ENCODE measurements at regions not wholly inside any gene's neighbourhood (a gene's known extent, or its start where the extent isn't known, plus 50 kb on each side); places are given as distances from the start of the nearest gene placed in this dataset.

- no peak for DNase-seq (ENCODE audit: extremely low read depth, low read depth)
Observed at GRCh38 chr6:170024940-170025339, 265.9 kb downstream of the DLL1 start.

GRCh38 chr6:170023620-170024521 lies 267.0 kb downstream of the DLL1 start:
- DNase-seq (ENCODE audit: extremely low read depth, low read depth): no peak

DNA sequence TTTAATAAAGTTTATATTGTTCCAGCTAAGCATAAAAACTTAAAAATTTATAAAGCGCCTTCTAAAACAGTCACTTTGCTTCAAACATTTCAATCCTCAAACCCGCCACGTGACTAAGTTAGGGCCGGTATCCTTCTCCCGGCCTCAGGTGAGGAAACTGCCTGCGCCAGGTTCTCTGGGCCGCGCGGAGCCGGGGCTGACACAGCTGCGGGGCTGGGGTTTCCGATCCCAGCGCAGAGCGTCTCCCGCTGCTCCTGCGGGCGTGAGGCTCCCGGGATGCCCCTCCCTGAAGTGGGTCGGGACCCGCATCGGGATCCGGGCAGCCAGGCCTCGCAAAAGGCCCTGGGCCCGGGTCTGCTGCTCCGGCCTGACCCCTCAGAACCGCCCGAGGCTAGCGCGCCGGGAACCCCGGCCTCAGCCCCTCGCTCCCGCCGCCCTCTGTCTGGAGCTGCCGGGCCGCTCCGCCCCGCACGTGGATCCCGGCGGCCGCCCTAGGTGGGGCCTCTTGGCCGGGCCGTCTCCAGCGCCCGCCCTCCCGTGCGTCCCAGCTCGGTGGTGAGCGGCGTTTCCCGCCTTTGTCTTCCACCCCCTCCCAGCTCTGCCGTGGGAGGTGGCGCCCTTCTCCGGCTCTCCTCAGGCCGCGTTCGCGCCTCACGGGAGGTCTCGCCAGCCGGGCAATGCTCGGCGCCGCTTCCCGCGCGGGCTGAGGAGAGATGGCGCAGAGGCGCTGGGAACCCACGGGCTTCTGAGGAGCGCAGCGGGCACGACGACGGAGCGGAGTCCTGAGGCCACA lies 267.9 kb downstream of the DLL1 start:
- no peak for DNase-seq (ENCODE audit: extremely low read depth, low read depth)

DNA sequence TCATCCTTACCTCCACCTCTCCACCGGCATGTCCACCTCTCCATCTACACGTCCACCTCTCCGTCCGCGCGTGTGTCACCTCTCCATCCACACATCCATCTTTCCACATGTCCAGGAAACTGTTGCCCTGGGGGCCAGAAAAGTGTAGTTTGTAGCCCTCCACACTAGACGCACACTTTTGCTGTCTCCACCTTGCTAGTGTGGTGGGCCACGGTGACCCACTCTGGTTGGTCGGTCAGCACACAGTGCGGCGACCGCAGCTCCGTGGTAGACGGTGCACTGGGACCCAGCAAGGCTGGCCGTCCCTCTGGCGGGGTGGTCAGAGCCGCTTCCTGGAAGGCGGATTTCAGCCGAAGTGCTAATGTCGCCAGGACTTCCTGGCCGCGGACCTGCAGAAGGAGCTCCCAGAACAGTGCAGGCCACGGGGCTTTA lies 268.6 kb downstream of the DLL1 start:
- no peak for DNase-seq (ENCODE audit: extremely low read depth, low read depth)

DNA sequence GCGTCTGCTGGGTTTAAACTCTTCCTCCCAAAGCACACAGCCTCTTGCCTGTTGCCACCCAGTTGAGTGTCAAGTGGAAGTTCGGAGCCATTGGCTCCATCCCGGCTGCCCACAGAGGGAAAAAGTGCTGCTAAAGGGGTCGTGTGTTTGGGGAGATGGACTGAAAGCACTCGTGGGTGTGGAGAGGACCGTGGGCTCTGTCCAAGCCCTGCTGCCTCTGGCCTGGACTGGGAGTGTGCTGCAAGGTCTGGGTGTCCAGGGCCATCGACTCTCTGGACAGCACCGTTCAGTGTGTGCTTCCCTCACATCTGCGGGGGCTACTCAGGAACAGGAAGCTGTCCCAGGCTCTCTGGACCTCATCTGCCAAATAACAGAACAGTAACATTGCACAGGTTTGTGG lies 269.3 kb downstream of the DLL1 start:
- no peak for DNase-seq (ENCODE audit: extremely low read depth, low read depth)

- no peak for DNase-seq (ENCODE audit: extremely low read depth, low read depth)
Observed at GRCh38 chr6:170019818-170020583, 268.6 kb downstream of the ERMARD start.

DNA sequence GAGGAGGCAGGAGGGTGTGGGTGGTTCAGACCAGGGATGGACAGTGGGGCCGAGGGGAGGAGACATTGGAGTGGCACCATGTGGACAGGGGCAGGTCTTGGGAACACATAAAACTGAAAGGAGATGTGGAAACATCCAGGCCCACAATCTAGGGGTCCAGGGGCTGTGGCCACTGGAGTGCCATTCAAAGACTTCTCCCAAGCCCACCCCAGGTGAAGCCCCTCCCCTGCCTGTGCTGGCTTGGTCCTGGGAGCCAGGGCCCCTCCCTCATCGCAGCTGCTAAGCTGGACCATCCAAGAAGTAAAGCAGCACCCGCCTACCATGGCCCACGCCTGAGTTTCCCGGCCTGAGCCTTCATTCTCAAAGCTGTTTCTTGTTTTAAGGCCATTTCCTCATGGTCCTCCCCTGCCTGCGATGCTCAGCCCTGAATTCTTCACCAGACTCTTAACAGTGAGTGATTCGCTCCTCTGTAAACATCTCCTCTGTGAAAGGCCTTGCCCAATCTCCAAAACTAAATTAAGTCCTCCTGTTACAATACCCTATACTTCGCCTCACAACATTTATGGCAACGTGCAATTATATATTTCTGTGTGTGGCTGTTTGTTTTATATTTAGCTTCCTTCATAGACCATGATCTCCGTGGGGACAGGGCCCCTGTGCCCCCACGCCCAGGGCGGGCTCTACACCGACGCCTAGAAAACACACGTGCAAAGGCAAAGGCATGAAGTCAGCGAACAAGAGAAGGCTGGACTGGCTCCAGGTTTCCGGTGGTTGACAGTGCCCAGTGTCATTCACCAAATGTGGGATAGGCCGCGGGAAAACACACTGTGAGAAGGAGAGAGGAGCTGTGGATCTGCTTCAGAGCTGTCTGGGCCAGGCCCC lies 267.8 kb downstream of the ERMARD start:
- DNase-seq (ENCODE audit: extremely low read depth, low read depth): no peak

- no peak for DNase-seq (ENCODE audit: extremely low read depth, low read depth)
Observed at GRCh38 chr6:170018422-170018935, 267.1 kb downstream of the ERMARD start.

DNA sequence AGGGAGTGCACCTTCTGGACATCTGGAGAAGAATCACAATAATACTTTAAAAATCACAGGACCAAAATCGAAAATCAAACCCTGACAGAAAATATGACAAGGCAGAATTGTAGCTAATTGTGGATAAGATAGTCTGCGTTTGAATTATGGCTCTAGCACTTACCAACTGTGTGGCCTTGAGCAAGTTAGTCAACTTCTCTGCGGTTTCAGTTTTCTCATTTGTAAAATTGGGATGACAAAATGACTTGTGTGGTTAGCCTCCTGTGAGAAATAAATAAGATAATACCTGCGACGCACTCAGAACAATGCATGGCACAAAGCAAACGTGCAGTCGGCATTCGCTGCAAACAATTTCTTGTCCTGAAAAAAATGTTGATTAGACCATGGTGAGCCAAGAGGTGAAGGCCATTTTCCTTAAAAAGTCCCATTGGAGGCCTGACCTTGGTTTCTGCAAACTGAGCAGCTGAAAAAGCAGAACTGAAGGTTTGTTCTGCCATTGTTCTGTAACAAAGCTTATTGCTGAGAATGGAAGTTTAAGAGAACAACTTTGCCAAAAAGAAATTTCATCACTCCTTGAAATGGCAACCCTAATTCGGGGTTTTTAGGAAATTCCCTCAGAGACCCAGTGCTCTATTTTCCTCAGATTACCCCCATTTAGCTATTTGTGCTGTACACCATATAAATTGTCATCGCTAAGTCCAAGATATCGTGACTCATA lies 266.3 kb downstream of the ERMARD start:
- no peak for DNase-seq (ENCODE audit: extremely low read depth, low read depth)

GRCh38 chr6:170013815-170014214 lies 262.4 kb downstream of the ERMARD start:
- DNase-seq (ENCODE audit: extremely low read depth, low read depth): no peak

GRCh38 chr6:170012037-170012330 lies 260.6 kb downstream of the ERMARD start:
- no peak for DNase-seq (ENCODE audit: extremely low read depth, low read depth)

DNA sequence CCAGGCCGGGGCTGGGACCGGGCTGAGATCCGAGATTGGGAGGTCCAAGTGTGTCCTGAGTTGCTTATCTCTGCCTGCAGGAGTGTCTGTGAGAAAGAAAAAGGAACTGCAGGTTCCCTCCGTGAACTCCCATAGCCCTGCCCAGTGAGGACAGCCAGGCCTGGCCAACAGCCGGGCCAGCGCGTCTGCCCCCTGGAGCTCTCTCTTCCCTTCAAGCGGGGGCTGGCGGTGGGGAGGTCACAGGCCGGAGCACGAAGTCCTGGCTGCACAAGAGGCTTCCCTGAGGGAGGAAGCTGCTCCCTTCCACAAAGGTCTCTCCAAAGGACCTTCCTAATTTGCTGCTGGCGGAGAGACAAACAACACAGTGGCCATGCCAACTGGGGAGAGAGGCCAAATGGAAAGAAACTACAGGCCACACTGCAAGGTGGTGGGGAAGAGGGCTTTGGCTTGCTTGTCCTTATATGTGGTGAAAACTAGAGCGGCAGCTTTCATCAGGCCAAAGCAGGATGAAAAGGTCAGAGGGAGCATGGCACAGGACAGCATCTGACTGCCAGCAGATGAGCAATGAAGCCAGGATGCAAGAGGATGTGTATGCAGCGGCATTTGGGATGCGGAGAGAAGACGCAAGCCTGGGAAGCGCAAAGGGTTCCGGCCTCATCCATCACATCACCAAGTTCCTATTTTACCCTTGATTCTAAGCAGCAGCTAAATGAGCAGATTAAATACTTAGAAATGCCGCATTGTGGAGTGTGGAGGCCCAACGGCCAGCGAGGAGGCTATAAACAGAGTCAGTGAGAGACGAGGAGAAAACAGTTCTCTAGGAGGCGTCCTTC lies 260.0 kb downstream of the ERMARD start:
- no peak for DNase-seq (ENCODE audit: extremely low read depth, low read depth)

DNA sequence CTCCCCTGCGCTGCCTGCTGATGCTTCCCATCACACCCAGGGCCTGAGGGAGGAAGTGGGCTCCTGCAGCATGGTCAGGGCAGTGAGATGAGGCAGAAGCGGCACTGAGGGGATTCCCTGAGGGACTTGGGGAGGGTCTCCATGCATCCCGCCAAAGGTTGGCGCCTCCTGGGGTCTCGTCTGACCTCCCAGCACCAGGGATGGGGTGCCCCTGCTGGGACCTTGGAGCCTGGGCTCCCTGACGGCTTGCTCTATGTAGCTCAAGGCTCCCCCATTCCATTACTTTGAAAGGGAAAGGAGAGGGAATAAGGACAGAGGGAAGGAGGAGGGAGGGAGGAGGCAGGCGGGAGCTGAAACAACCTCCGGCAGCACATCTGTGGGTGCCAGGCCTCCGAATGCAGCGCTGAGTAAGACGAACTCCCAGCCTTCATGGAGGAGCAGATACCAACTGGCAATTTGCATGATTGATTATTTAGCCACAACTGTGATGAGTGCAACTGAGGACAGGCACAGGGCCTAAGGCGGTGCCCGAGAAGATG lies 259.3 kb downstream of the ERMARD start:
- DNase-seq (ENCODE audit: extremely low read depth, low read depth): no peak

- no peak for DNase-seq (ENCODE audit: extremely low read depth, low read depth)
Observed at GRCh38 chr6:170008294-170008785, 256.9 kb downstream of the ERMARD start.

DNA sequence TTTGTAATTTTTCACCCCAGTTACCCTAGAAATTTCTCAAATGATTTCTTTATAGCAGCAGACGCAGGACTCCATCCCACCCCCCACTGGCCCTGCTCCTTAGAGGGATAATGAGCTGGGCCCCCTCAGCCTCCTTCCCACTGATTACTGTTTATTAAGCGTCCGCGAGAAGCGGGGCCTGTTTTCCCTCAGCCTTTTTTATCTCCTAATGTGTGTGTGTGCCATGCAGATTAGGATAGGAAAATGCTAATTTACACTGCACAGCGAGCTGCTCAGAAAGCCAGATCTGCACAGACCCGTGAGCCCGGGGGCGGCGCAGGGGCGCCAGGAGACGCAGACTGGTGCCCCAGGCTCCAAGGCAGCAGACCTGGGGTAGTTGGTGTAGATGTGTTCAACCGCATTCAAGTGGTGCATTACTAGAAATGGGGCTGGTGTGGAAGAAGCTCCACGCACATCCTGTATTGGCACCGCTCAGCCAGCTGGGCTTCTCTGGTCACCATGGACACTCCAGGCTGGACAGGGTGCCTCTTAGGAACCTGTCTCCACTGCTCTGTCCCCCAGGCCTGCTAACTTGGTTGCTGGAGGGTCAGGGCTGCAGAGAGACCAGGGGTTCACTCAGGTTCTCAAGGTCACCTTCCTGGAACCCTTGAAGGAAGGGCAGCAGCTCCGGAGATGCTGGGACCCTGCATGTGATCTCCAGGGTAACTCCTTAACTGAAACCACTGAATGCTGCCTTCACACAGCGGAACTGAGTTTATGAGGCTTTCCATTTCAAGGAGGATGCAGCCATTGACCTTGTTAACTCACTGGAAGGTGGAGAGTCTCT lies 256.3 kb downstream of the ERMARD start:
- DNase-seq (ENCODE audit: extremely low read depth, low read depth): no peak

GRCh38 chr6:170006900-170007467 lies 255.6 kb downstream of the ERMARD start:
- DNase-seq (ENCODE audit: extremely low read depth, low read depth): no peak

Measured in NCI-H460 (cell line).